CD14-positive monocyte (primary cell): ENCODE measurements at regions not wholly inside any gene's neighbourhood (a gene's known extent, or its start where the extent isn't known, plus 50 kb on each side); places are given as distances from the start of the nearest gene placed in this dataset.
A peak's percentile ranks its signal among the peaks of the same experiment; 100 is the strongest.

Experiments used
- DNase-seq, 3 donors: peaks; one replicate each; pipeline ENCODE4 v3.0.0-alpha.2; 2011 to 2022
- H2AFZ ChIP-seq: 2 replicates; pipeline ENCODE4 v1.6.0; 2012; ENCODE audit warnings: mild to moderate bottlenecking, low read depth, low read length, inconsistent platforms; ENCODE audit not compliant: insufficient read depth, poor library complexity, severe bottlenecking
- H3K27ac ChIP-seq, 2 donors: 1 replicate in 1 of 2; 2 replicates in 1 of 2; pipeline ENCODE4 v1.5.1; 2012 to 2013; ENCODE audit warnings: low read length in 2 of 2, control low read depth in 1 of 2, inconsistent platforms in 1 of 2, low read depth in 1 of 2, mild to moderate bottlenecking in 1 of 2
- H3K27me3 ChIP-seq, 2 donors: one replicate each; pipeline versions ENCODE4 v1.6.0 to v1.6.1; 2011 to 2013; ENCODE audit warnings: low read length in 2 of 2; ENCODE audit not compliant: control insufficient read depth in 2 of 2, insufficient read depth in 2 of 2
- H3K36me3 ChIP-seq, 2 donors: replicated peaks in 1 of 2; 1 replicate in 1 of 2; 2 replicates in 1 of 2; pipeline versions ENCODE4 v1.5.1 to v1.6.1; 2012 to 2013; ENCODE audit warnings: low read length in 2 of 2, control low read depth in 1 of 2, inconsistent platforms in 1 of 2, mild to moderate bottlenecking in 1 of 2; ENCODE audit not compliant: insufficient read depth in 2 of 2, control insufficient read depth in 1 of 2
- H3K4me1 ChIP-seq, 2 donors: 1 replicate in 1 of 2; 2 replicates in 1 of 2; pipeline versions ENCODE4 v1.5.1 to v1.6.1; 2012 to 2013; ENCODE audit warnings: low read length in 2 of 2, control low read depth in 1 of 2, inconsistent platforms in 1 of 2, mild to moderate bottlenecking in 1 of 2, moderate library complexity in 1 of 2; ENCODE audit not compliant: insufficient read depth in 2 of 2, control insufficient read depth in 1 of 2
- H3K4me2 ChIP-seq: replicated peaks from 2 replicates; pipeline ENCODE3; 2012; ENCODE audit warnings: low read length, moderate library complexity, mild to moderate bottlenecking; ENCODE audit not compliant: poor library complexity, severe bottlenecking; ENCODE audit errors: extremely low read depth
- H3K4me3 ChIP-seq, 3 experiments: fragments of 200-600 bp in 1 of 3; sonication (generic) in 1 of 3; replicated peaks in 1 of 3; 1 replicate in 2 of 3; 2 replicates in 1 of 3; pipeline ENCODE4 v1.5.1; 2011 to 2013; ENCODE audit warnings: low read length in 3 of 3, mild to moderate bottlenecking in 3 of 3, control low read depth in 2 of 3, low read depth in 2 of 3, inconsistent platforms in 1 of 3, moderate library complexity in 1 of 3
- H3K79me2 ChIP-seq: 2 replicates; pipeline ENCODE4 v1.6.0; 2012; ENCODE audit warnings: mild to moderate bottlenecking, control low read depth, inconsistent platforms, low read length, moderate library complexity; ENCODE audit not compliant: insufficient read depth
- H3K9ac ChIP-seq: 2 replicates; pipeline ENCODE4 v1.6.0; 2017; ENCODE audit warnings: low read length, mild to moderate bottlenecking; ENCODE audit not compliant: insufficient read depth, poor library complexity, severe bottlenecking
- H3K9me3 ChIP-seq, 2 donors: replicated peaks in 1 of 2; 1 replicate in 1 of 2; 2 replicates in 1 of 2; pipeline versions ENCODE4 v1.5.1 to v1.6.1; 2012 to 2013; ENCODE audit warnings: low read length in 2 of 2, control low read depth in 1 of 2; ENCODE audit not compliant: control insufficient read depth in 1 of 2, insufficient read depth in 1 of 2
- H4K20me1 ChIP-seq: 2 replicates; pipeline ENCODE4 v1.6.0; 2012; ENCODE audit warnings: mild to moderate bottlenecking, low read length, control low read depth, moderate library complexity; ENCODE audit not compliant: insufficient read depth
- H3K27ac Mint-ChIP-seq, 7 donors: one replicate each; pipeline ENCODE4 v1.8.0; 2020; ENCODE audit warnings: mild to moderate bottlenecking in 7 of 7, mixed read lengths in 7 of 7, moderate library complexity in 6 of 7, inconsistent platforms in 2 of 7
- H3K27me3 Mint-ChIP-seq, 3 donors: one replicate each; pipeline ENCODE4 v1.8.0; 2021 to 2022; ENCODE audit warnings: low read depth in 3 of 3, mild to moderate bottlenecking in 3 of 3, mixed read lengths in 3 of 3, moderate library complexity in 3 of 3, inconsistent platforms in 1 of 3
- H3K36me3 Mint-ChIP-seq, 2 donors: one replicate each; pipeline ENCODE4 v1.8.0; 2020; ENCODE audit warnings: mixed read lengths in 2 of 2, inconsistent platforms in 1 of 2, mild to moderate bottlenecking in 1 of 2
- H3K4me1 Mint-ChIP-seq: one replicate; pipeline ENCODE4 v1.8.0; 2020; ENCODE audit warnings: mild to moderate bottlenecking, mixed read lengths
- H3K4me3 Mint-ChIP-seq, 2 donors: one replicate each; pipeline ENCODE4 v1.8.0; 2020; ENCODE audit warnings: mild to moderate bottlenecking in 2 of 2, mixed read lengths in 2 of 2, moderate library complexity in 1 of 2
- H3K9me3 Mint-ChIP-seq, 7 donors: one replicate each; pipeline ENCODE4 v1.8.0; 2020 to 2022; ENCODE audit warnings: mixed read lengths in 7 of 7, mild to moderate bottlenecking in 6 of 7, moderate library complexity in 6 of 7, inconsistent platforms in 2 of 7
- CTCF ChIP-seq: fragments of 200-600 bp; IDR thresholded peaks from one replicate; pipeline ENCODE4 v1.8.0; 2022; ENCODE audit warnings: antibody characterized with exemption, mild to moderate bottlenecking
- WGBS: methylation state at CpG from one replicate; pipeline ENCODE4 v1.1.5; 2013; ENCODE audit warnings: missing lambda C conversion rate; ENCODE audit not compliant: insufficient coverage; 5-methylcytosine and 5-hydroxymethylcytosine counted together
- intact Hi-C, 2 donors: fragments of 100-400 bp; cut with micrococcal nuclease; formaldehyde crosslinking; loops; one replicate each; pipeline versions ENCODE4 v1.15.0 to v1.15.1; 2023

DNA sequence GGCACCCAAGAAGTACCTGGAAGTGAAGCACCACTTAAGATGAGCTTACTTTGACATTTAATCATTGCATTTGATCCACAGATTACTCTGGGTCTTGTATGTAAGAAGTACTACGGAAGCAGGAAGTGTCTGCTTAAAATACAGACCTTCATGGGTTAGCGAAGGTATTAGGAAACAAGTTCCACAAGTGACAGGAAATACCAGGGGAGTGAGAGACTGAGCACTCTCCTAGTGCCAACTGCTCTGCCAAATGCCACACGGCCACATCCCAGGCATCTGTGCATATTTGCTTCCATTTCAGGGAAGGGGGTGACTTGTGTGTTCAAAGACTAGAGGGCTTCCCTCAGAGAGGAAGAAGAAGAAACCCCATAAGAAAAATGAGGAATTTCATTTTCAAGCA, 57.2 kb upstream of the ANK3 start:
- H4K20me1 ChIP-seq: no peaks in the 10 kb centered on the region
- H3K4me1 ChIP-seq: peaks cover 5 to 9% of the 10 kb centered on the region in 2 donors
- Mint-ChIP-seq H3K27ac (no peak overlapping the region), H3K4me1 (peaks cover 11% of the 10 kb centered on the region), H3K36me3 (no peaks in the 10 kb centered on the region), H3K4me3 (peak overlapping the region in 1 of 2 donors; percentile 59), H3K27me3 (peaks cover 0 to 6% (median 0%) of the 10 kb centered on the region in 3 donors), H3K9me3 (no peaks in the 10 kb centered on the region)
- H3K4me2 ChIP-seq: peak overlapping the region; percentile 49
- no peaks in the 10 kb centered on the region for H3K9me3 ChIP-seq
- no peaks in the 10 kb centered on the region for H3K36me3 ChIP-seq
- peak; percentile 6 to 18 (median 13) for DNase-seq
- H3K27ac ChIP-seq: no peak overlapping the region
- peak overlapping the region in 1 of 3 experiments; percentile 31 for H3K4me3 ChIP-seq
- no peak for TF ChIP-seq CTCF
- H3K27me3 ChIP-seq: no peaks in the 10 kb centered on the region
- H3K79me2 ChIP-seq: no peaks in the 10 kb centered on the region
- peak overlapping the region; percentile 71 for H2AFZ ChIP-seq
- intact Hi-C loops: loop anchor here in 1 of 2 donors (10.0 kb wide), 1 partner anchor 198 kb away; no protein-coding TSS in a partner anchor
- 0% methylated on average over 1 of the region's 3 CpGs for WGBS
- H3K9ac ChIP-seq: peak overlapping the region; percentile 19

DNA sequence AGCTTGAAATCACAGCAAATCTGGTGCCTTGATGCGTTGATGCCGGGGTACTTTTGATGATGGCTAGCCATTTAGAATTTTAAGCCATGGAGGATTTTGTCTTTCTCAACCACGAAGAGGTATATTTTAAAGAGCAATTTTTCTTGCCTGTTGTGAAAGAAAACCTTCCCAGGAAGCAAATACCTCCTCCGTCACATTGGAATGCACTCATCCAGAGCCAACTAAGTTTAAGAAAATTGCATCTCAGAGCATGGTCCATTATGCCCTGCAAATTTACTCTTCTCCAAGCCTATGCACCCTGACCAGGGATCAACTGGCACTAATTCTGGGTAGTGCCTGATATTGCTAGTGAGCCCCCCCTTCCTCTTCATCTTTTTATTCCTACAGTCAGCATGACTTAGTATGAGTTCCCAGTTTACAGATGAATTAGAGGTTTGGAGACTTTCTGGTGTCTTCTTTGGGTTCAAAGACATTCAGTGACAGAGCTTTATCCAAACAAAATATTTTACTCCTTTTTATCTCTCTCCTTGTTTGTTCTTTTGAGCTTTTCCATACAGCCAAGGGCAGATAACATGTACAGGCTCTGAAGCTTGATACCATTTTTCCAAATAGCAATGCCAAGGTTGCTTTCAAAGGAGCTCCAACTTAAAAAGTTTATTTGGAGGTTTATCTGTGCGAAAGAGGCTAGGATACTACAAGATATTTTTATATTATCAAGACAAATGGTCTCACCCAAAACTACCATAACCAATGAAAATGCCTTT, 56.6 kb upstream of the ANK3 start:
- H3K4me2 ChIP-seq: peak overlapping the region; percentile 49

More for the DNA sequence above, 56.6 kb upstream of the ANK3 start:
- H3K9me3 ChIP-seq: no peaks in the 10 kb centered on the region
- Mint-ChIP-seq H3K36me3 (no peaks in the 10 kb centered on the region), H3K4me3 (no peak overlapping the region), H3K27me3 (peaks cover 0 to 6% (median 0%) of the 10 kb centered on the region in 3 donors), H3K4me1 (peaks cover 11% of the 10 kb centered on the region), H3K27ac (no peak overlapping the region), H3K9me3 (no peaks in the 10 kb centered on the region)
- no peaks in the 10 kb centered on the region for H3K79me2 ChIP-seq
- H4K20me1 ChIP-seq: no peaks in the 10 kb centered on the region
- no peak overlapping the region for H3K27ac ChIP-seq
- intact Hi-C loops: loop anchor here in 1 of 2 donors (10.0 kb wide), 1 partner anchor 199 kb away; no protein-coding TSS in a partner anchor
- H3K9ac ChIP-seq: peak overlapping the region; percentile 19
- peaks cover 5 to 9% of the 10 kb centered on the region in 2 donors for H3K4me1 ChIP-seq
- WGBS: 90% methylated on average over 2 of the region's 5 CpGs
- no peaks in the 10 kb centered on the region for H3K36me3 ChIP-seq
- no peak for TF ChIP-seq CTCF
- H3K27me3 ChIP-seq: no peaks in the 10 kb centered on the region
- peak overlapping the region; percentile 71 for H2AFZ ChIP-seq
- H3K4me3 ChIP-seq: peak overlapping the region in 1 of 3 experiments; percentile 31
- no peak for DNase-seq
